Erythroblast (primary cell): ENCODE measurements at regions not wholly inside any gene's neighbourhood (a gene's known extent, or its start where the extent isn't known, plus 50 kb on each side); places are given as distances from the start of the nearest gene placed in this dataset.

ENCODE experiments used
- DNase-seq, 2 experiments: peaks; one replicate each; lab custom pipeline; 2025; lab: John Stamatoyannopoulos, UW
- GATA1 ChIP-seq: IDR thresholded peaks from 2 replicates; pipeline ENCODE4 v1.6.1; 2011; ENCODE audit warnings: low read depth, mild to moderate bottlenecking, control low read depth, low read length, moderate library complexity
- POLR2A ChIP-seq: IDR thresholded peaks from 2 replicates; pipeline ENCODE4 v1.6.1; 2011; ENCODE audit warnings: mild to moderate bottlenecking, low read length

- DNase-seq, result no peak
- TF ChIP-seq GATA1 (no peak), POLR2A (no peak)
Observed at GRCh38 chr2:15839426-15840124, 100.8 kb upstream of the MYCN start.

DNA sequence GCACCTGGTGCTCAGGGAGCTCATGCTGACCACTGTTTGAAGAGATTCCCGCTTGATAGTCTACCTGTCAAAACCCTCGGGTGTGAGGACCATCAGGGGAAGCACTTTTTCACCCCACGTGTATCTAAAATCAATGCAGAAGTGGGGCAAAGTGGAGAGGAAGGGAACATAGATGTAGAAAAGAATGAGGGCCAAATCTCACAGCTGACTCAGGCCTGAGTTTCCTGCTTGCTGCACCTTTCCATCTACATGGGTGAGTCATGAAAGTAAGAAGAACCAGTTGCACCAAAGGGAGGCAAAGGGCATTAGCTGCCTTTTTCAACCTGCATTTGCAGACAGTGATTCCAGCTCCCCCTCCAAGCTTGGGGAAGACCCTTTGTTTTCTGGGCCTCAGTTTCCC is 100.2 kb upstream of the MYCN start:
- TF ChIP-seq POLR2A (no peak), GATA1 (no peak)
- DNase-seq, result no peak

DNA sequence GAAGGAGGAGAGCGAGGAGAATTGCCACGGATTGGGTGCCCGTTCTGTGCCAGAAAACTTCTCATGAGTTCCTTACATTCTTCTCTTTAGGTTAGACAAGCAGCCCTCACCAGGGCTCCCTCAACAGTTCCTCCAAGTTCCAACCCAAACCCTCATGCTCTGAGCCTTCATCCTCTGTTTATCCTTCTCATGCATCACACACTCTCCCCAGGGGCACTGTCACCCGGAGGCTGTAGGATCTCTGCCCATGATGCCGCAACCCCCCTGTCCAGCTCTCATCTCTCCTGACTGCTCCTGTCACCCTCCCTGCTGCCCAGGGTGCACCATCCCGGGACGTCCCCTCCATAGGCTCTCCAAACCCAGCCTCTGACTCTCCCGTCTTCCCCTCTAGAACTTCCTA is 99.4 kb upstream of the MYCN start:
- TF ChIP-seq POLR2A, result no peak
- TF ChIP-seq GATA1, result no peak
- DNase-seq, result no peak

- TF ChIP-seq POLR2A, result no peak
- no peak for TF ChIP-seq GATA1
Observed at GRCh38 chr2:15841776-15842560, 98.4 kb upstream of the MYCN start.

DNA sequence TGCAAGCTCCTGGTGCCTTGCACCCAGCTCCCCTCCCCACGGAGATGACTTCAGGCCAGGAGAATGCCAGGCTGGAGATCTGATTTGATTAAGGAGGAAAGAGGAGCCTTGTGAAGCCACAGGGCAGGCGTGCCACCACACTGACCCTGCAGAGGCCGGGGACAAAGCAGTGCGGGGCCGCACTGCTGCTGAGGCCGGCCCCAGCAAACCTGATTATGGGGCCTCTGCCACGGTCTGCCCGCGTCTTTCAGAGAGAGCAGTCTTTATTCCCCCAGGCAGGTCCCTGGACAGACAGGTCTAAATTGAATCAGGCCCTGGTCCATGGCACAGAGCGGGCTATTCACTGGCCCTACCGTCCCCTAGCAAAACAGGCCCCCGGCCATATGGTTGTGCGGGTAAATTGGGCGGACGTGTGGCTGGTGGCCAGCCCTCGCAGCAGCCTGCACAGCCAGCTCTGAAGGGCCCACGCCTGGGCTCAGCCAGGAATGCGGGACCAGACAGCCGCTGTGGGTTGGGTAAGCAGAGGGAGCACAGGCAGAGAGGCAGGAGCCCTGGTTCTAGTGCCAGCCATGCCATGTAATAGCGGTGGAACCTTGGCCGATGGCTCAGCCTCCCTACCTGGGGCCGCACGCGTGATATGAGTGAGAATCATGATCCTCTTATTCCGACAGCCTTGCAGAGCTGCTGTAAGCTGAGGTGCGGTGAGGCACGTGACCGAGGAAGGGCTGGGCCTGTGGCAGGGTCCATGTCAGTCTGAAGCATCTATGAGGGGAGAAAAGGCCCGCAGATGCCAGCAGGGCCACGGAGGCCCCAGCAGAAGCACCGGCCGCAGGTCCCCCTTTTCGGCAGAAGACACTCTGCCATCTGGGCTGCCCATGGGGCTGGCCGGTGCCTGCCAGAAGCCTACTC is 97.3 kb upstream of the MYCN start:
- no peak for DNase-seq
- no peak for TF ChIP-seq GATA1
- TF ChIP-seq POLR2A, result no peak

More at GRCh38 chr2:15841776-15842560, 98.4 kb upstream of the MYCN start:
- DNase-seq, result no peak

GRCh38 chr2:15844211-15844801 is 96.0 kb upstream of the MYCN start:
- no peak for TF ChIP-seq GATA1
- no peak for TF ChIP-seq POLR2A
- no peak for DNase-seq

DNA sequence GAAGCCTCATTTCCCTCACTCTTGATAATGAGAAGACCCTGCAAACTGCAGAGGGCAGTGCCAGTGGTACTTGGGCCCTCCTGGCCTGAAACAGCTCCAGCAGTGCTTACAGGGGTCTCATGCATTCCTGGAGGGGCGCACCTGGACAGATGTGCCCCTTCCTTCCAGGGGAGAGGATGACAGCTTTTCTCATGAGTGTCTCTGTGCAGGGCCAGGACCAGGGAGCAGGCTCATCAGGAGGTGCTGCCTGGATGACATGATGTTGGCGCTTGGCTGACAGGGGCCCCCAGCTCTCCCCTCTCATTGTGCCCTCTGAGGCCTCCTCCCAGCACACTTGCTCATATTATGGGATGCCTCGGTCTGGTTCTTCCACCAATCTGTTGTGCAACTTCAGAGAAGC is 95.1 kb upstream of the MYCN start:
- DNase-seq, result no peak
- no peak for TF ChIP-seq POLR2A
- no peak for TF ChIP-seq GATA1

DNA sequence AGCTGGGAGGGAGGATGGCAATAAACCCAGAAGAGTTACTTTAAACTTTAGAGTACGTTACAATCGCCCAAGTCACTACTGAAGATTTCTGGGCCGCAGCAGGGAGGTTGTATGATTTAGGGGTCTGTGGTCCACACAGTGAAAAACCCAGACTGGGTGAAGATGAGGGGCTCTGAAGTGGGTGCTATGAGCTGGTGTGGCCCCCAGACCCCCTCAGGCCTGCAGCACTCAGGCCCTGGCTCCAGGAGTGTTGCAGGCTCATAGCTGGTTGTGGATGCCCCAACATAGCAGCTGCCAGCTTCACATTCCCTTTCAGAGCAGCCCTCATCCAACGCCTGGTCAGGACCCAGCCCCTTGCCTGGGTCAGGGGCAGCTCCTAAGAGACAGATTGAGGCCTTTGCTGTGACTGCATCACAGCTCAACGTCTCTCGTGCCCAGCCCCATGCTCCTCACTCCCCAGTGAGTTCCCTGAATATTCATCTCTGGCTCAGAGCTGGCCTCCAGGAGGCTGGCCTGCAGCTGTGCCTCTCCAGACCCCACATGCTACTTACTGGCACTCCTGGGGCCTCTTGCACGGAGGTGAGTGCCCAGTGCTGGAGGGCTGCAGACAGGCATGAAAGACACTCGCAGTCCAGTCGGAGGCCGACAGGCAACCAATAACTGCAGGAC is 94.5 kb upstream of the MYCN start:
- TF ChIP-seq POLR2A (no peak), GATA1 (no peak)

GRCh38 chr2:15846626-15847025 is 93.7 kb upstream of the MYCN start:
- DNase-seq, result no peak
- no peak for TF ChIP-seq GATA1
- no peak for TF ChIP-seq POLR2A

More for the DNA sequence above, 94.5 kb upstream of the MYCN start:
- DNase-seq, result no peak

DNA sequence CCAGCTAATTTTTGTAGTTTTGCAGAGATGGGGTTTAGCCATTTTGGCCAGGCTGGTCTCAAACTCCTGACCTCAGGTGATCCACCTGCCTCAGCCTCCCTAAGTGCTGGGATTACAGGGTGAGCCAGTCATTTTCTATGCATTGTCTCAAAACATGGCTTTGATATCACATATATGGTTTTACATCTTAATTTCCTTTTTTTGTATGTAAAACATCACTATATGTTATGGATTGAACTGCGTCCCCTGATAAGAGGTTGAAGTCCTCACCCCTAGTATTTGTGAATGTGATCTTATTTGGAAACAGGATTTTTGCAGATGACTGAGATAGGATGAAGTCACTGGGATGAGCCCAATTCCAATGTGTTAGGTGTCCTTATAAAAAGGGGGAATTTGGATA is 89.8 kb upstream of the MYCN start:
- no peak for DNase-seq
- TF ChIP-seq GATA1 (no peak), POLR2A (no peak)

DNA sequence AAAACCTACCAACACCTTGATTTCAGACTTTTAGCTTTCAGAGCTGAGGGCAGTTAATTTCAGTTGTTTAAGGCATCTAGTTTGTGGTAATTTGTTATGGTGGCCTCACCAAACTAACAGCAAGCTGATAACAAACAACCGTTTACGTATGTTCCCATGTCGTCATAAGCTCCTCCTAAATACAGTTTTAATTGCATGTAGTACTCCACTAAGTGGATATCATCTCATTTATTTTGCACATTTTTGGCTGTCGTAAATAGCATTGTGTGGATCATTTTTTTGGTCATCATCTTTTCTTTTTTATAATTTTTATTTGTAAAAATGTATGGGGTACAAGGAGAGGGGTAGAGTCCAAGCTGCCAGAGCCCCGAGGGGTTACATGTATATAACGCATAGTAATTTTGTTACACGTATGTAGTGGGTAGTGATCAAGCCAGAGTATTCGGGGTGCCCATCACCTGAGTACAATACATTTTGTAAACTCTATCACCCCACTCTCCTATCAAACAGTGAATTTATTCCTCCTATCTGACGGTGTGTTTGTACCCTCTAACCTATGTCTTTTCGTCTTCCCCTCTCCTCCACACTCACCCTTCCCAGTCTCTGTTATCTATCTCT is 89.2 kb upstream of the MYCN start:
- no peak for DNase-seq
- TF ChIP-seq POLR2A (no peak), GATA1 (no peak)

GRCh38 chr2:15852811-15853210 is 87.5 kb upstream of the MYCN start:
- DNase-seq, result no peak
- TF ChIP-seq POLR2A (no peak), GATA1 (no peak)
